HL-60 (cell line): ENCODE measurements at regions not wholly inside any gene's neighbourhood (a gene's known extent, or its start where the extent isn't known, plus 50 kb on each side); places are given as distances from the start of the nearest gene placed in this dataset.

ENCODE experiments used
- DNase-seq, 2 experiments: peaks; one replicate each; pipeline ENCODE4 v3.0.0-alpha.2; 2010 to 2020; ENCODE audit warnings: low read depth in 1 of 2, low spot score in 1 of 2
- H3K27ac ChIP-seq: fragments of 250-450 bp; sonication (Bioruptor Pico); replicated peaks from 2 replicates; pipeline ENCODE4 v1.5.1; 2020; ENCODE audit warnings: mild to moderate bottlenecking, moderate library complexity
- H3K27me3 ChIP-seq: fragments of 250-450 bp; sonication (Bioruptor Pico); 2 replicates; pipeline ENCODE4 v1.5.1; 2021; ENCODE audit warnings: mild to moderate bottlenecking, moderate library complexity; ENCODE audit not compliant: insufficient read depth, poor library complexity, severe bottlenecking
- H3K4me3 ChIP-seq: replicated peaks from 2 replicates; pipeline ENCODE4 v1.5.1; 2011; ENCODE audit warnings: mild to moderate bottlenecking, control low read depth, low read length; ENCODE audit not compliant: insufficient read depth
- CTCF ChIP-seq: IDR thresholded peaks from one replicate; pipeline ENCODE4 v1.5.1; 2011; ENCODE audit warnings: low read length, control low read depth, inconsistent platforms; ENCODE audit not compliant: insufficient read depth
- GABPA ChIP-seq: IDR thresholded peaks from 2 replicates; pipeline ENCODE4 v1.6.1; 2012; ENCODE audit warnings: low read depth
- POLR2AphosphoS5 ChIP-seq: IDR thresholded peaks from 2 replicates; pipeline ENCODE4 v1.6.1; 2012; ENCODE audit warnings: low read depth
- REST ChIP-seq: IDR thresholded peaks from 2 replicates; pipeline ENCODE4 v1.6.1; 2012; ENCODE audit warnings: low read depth; ENCODE audit not compliant: insufficient replicate concordance
- SPI1 ChIP-seq: IDR thresholded peaks from 2 replicates; pipeline ENCODE4 v1.6.1; 2012; ENCODE audit warnings: low read depth, mild to moderate bottlenecking, borderline replicate concordance

- Histone ChIP-seq H3K27ac (no peak overlapping the region), H3K4me3 (no peak overlapping the region), H3K27me3 (no peaks in the 10 kb centered on the region)
- no peak for TF ChIP-seq REST
- no peak for TF ChIP-seq SPI1
- no peak for TF ChIP-seq CTCF
- TF ChIP-seq POLR2AphosphoS5 = no peak
- TF ChIP-seq GABPA = no peak
- DNase-seq = no peak
Measured at GRCh38 chr2:161546635-161547034, 77.6 kb upstream of the SLC4A10 start.

GRCh38 chr2:161547130-161547529 is 77.1 kb upstream of the SLC4A10 start:
- no peak for DNase-seq
- Histone ChIP-seq H3K27ac (no peak overlapping the region), H3K4me3 (no peak overlapping the region), H3K27me3 (no peaks in the 10 kb centered on the region)
- TF ChIP-seq SPI1 (no peak), REST (no peak), CTCF (no peak), POLR2AphosphoS5 (no peak), GABPA (no peak)

GRCh38 chr2:161552015-161552414 is 72.2 kb upstream of the SLC4A10 start:
- no peak overlapping the region for H3K4me3 ChIP-seq
- H3K27me3 ChIP-seq = no peaks in the 10 kb centered on the region
- no peak for TF ChIP-seq CTCF
- TF ChIP-seq GABPA = no peak
- TF ChIP-seq REST = no peak
- no peak for TF ChIP-seq SPI1
- TF ChIP-seq POLR2AphosphoS5 = no peak
- no peak for DNase-seq
- no peak overlapping the region for H3K27ac ChIP-seq
